SH-SY5Y (cell line): ENCODE measurements at regions not wholly inside any gene's neighbourhood (a gene's known extent, or its start where the extent isn't known, plus 50 kb on each side); places are given as distances from the start of the nearest gene placed in this dataset.

Experiments used
- GATA2 ChIP-seq: IDR thresholded peaks from 2 replicates; pipeline ENCODE4 v1.6.1; 2011; ENCODE audit warnings: mild to moderate bottlenecking, low read depth, low read length
- GATA3 ChIP-seq: IDR thresholded peaks from 2 replicates; pipeline ENCODE4 v1.6.1; 2011; ENCODE audit warnings: low read depth, mild to moderate bottlenecking, low read length, moderate library complexity

DNA sequence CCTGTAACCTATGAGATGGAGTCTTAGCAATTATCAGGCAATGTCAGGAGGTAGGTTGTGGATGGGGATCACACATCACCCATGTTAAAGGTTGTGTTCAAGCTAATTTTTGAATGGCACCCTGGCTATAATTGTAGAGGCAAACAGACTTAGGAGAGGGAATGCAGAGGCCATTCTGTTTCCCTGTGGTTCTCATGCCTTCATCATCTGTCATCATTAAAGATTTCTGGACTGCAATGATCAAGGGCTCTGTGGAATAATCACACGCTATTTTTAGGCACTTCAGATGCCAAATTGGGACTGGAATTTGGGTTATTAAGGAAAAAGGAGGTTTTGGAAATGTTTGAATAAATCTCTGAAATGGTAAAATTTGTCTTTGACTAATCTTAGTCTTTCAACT lies 1065.4 kb downstream of the TAF11L14 start:
- TF ChIP-seq GATA2 (no peak), GATA3 (no peak)
